HCT116 (cell line): ENCODE measurements at regions not wholly inside any gene's neighbourhood (a gene's known extent, or its start where the extent isn't known, plus 50 kb on each side); places are given as distances from the start of the nearest gene placed in this dataset.

Source experiments
- EGR1 ChIP-seq: IDR thresholded peaks from 2 replicates; pipeline ENCODE4 v1.6.1; 2012; ENCODE audit warnings: low read depth
- EZH2phosphoT487 ChIP-seq: fragments of 200-600 bp; IDR thresholded peaks from 2 replicates; pipeline ENCODE4 v1.6.1; 2018; ENCODE audit warnings: antibody characterized with exemption, borderline replicate concordance
- JUND ChIP-seq: IDR thresholded peaks from 2 replicates; pipeline ENCODE4 v1.6.1; 2012
- POLR2A ChIP-seq: IDR thresholded peaks from 2 replicates; pipeline ENCODE4 v1.7.0; 2011; ENCODE audit warnings: borderline replicate concordance; ENCODE audit not compliant: insufficient read depth, insufficient read length; ENCODE audit errors: extremely low read depth
- POLR2AphosphoS5 ChIP-seq: IDR thresholded peaks from 2 replicates; pipeline ENCODE4 v1.6.1; 2011; ENCODE audit warnings: mild to moderate bottlenecking, low read depth, low read length, moderate library complexity
- TF ChIP-seq, protein P1 (sequence below), 3 experiments: fragments of 200-600 bp in 1 of 3; sonication (generic) in 1 of 3; IDR thresholded peaks in 2 of 3; conservative IDR thresholded peaks in 1 of 3; 2 replicates each; pipeline ENCODE4 v1.5.1; 2012 to 2017; ENCODE audit warnings: low read depth in 2 of 3, low read length in 2 of 3, antibody characterized with exemption in 1 of 3, borderline replicate concordance in 1 of 3, control low read depth in 1 of 3, mild to moderate bottlenecking in 1 of 3, mixed read lengths in 1 of 3, mixed run types in 1 of 3, moderate library complexity in 1 of 3; ENCODE audit not compliant: insufficient read depth in 1 of 3
- TF ChIP-seq, protein P2 (sequence below): IDR thresholded peaks from 2 replicates; pipeline ENCODE4 v1.6.1; 2012

DNA sequence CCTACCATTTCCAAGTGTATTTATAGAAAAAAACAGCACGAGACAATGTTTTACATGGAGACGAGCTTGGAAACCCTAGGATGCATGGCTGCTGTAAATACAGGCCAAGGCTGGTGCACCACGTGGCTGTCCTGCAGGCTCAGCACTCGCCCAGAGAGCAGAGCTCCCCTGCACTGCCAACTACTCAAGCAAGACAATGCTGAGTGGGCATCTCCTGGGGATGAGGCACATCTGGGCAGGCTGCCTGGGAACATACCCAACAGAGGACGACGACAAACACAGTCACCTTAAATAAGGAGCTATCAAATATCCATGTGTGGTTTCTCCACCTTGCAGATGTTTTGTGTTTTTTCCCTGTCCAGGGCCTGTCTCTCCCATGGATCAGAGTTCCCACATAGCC is 128.3 kb upstream of the PRMT8 start:
- TF ChIP-seq, protein P1, sequence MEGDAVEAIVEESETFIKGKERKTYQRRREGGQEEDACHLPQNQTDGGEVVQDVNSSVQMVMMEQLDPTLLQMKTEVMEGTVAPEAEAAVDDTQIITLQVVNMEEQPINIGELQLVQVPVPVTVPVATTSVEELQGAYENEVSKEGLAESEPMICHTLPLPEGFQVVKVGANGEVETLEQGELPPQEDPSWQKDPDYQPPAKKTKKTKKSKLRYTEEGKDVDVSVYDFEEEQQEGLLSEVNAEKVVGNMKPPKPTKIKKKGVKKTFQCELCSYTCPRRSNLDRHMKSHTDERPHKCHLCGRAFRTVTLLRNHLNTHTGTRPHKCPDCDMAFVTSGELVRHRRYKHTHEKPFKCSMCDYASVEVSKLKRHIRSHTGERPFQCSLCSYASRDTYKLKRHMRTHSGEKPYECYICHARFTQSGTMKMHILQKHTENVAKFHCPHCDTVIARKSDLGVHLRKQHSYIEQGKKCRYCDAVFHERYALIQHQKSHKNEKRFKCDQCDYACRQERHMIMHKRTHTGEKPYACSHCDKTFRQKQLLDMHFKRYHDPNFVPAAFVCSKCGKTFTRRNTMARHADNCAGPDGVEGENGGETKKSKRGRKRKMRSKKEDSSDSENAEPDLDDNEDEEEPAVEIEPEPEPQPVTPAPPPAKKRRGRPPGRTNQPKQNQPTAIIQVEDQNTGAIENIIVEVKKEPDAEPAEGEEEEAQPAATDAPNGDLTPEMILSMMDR (IDR thresholded peaks at IDR 0.05 in 2 of 3, conservative IDR thresholded peaks at IDR 0.05 in 1 of 3; ENCODE audit: borderline replicate concordance in 1 of 3, insufficient read depth in 1 of 3, low read depth in 2 of 3, low read length in 2 of 3), result no peak
- TF ChIP-seq POLR2A (no peak), EZH2phosphoT487 (no peak), JUND (no peak), EGR1 (no peak), POLR2AphosphoS5 (no peak)
- TF ChIP-seq, protein P2, sequence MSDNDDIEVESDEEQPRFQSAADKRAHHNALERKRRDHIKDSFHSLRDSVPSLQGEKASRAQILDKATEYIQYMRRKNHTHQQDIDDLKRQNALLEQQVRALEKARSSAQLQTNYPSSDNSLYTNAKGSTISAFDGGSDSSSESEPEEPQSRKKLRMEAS, result no peak
